Liver (tissue), 8 donors: ENCODE measurements at regions not wholly inside any gene's neighbourhood (a gene's known extent, or its start where the extent isn't known, plus 50 kb on each side); places are given as distances from the start of the nearest gene placed in this dataset.
"Not testable (repeated sequence)": the region's sequence is repeated elsewhere in the genome, so short reads cannot be mapped to it uniquely, and the experiment has no call there.

Experiments
- DNase-seq: peaks from one replicate; pipeline ENCODE4 v3.0.0-alpha.2; 2017; ENCODE audit warnings: low spot score
- H3K27ac ChIP-seq, 2 donors: one replicate each; pipeline ENCODE4 v1.7.0; 2013; ENCODE audit warnings: inconsistent platforms in 2 of 2, low read length in 2 of 2, control low read depth in 1 of 2, low read depth in 1 of 2, mild to moderate bottlenecking in 1 of 2
- H3K27me3 ChIP-seq, 4 donors: one replicate each; pipeline versions ENCODE4 v1.6.1 to v1.7.0; 2013; ENCODE audit warnings: low read length in 3 of 4, inconsistent platforms in 1 of 4, mild to moderate bottlenecking in 1 of 4, moderate library complexity in 1 of 4; ENCODE audit not compliant: control insufficient read depth in 4 of 4, insufficient read depth in 4 of 4
- H3K36me3 ChIP-seq, 4 donors: one replicate each; pipeline versions ENCODE4 v1.6.1 to v1.7.0; 2013; ENCODE audit warnings: low read length in 3 of 4, mild to moderate bottlenecking in 3 of 4, low read depth in 1 of 4, moderate library complexity in 1 of 4; ENCODE audit not compliant: control insufficient read depth in 4 of 4, insufficient read depth in 3 of 4
- H3K4me1 ChIP-seq, 4 donors: one replicate each; pipeline versions ENCODE4 v1.6.1 to v1.7.0; 2013; ENCODE audit warnings: low read length in 3 of 4, mild to moderate bottlenecking in 3 of 4, moderate library complexity in 1 of 4; ENCODE audit not compliant: control insufficient read depth in 4 of 4, insufficient read depth in 4 of 4
- H3K4me3 ChIP-seq, 3 donors: one replicate each; pipeline versions ENCODE4 v1.6.1 to v1.7.0; 2013; ENCODE audit warnings: low read length in 3 of 3, control low read depth in 1 of 3, low read depth in 1 of 3, mild to moderate bottlenecking in 1 of 3
- H3K9ac ChIP-seq, 2 donors: one replicate each; pipeline ENCODE4 v1.7.0; 2013; ENCODE audit warnings: low read length in 2 of 2, mild to moderate bottlenecking in 2 of 2, moderate library complexity in 2 of 2, control low read depth in 1 of 2, low read depth in 1 of 2
- H3K9me3 ChIP-seq, 4 donors: one replicate each; pipeline versions ENCODE4 v1.6.1 to v1.7.0; 2013; ENCODE audit warnings: low read length in 3 of 4; ENCODE audit not compliant: control insufficient read depth in 4 of 4
- ATF3 ChIP-seq: IDR thresholded peaks from 2 replicates; pipeline ENCODE4 v1.6.1; 2016; ENCODE audit warnings: antibody characterized with exemption
- EGR1 ChIP-seq, 2 donors: IDR thresholded peaks; 2 replicates each; pipeline ENCODE4 v1.6.1; 2016 to 2018; ENCODE audit warnings: antibody characterized with exemption in 2 of 2, low read depth in 2 of 2
- FOXA1 ChIP-seq: IDR thresholded peaks from 2 replicates; pipeline ENCODE4 v1.6.1; 2016; ENCODE audit warnings: antibody characterized with exemption
- FOXA2 ChIP-seq: IDR thresholded peaks from 2 replicates; pipeline ENCODE4 v1.6.1; 2016; ENCODE audit warnings: antibody characterized with exemption
- HNF4A ChIP-seq, 2 donors: conservative IDR thresholded peaks; 2 replicates each; pipeline ENCODE4 v1.6.1; 2016; ENCODE audit warnings: antibody characterized with exemption in 2 of 2, mild to moderate bottlenecking in 2 of 2
- HNF4G ChIP-seq: IDR thresholded peaks from 2 replicates; pipeline ENCODE4 v1.6.1; 2016; ENCODE audit warnings: antibody characterized with exemption
- JUND ChIP-seq, 2 donors: IDR thresholded peaks; 2 replicates each; pipeline ENCODE4 v1.6.1; 2016; ENCODE audit warnings: antibody characterized with exemption in 2 of 2
- NR2F2 ChIP-seq: IDR thresholded peaks from 2 replicates; pipeline ENCODE4 v1.6.1; 2016; ENCODE audit warnings: antibody characterized with exemption
- RAD21 ChIP-seq, 2 donors: IDR thresholded peaks; 2 replicates each; pipeline ENCODE4 v1.6.1; 2016; ENCODE audit warnings: antibody characterized with exemption in 2 of 2, mild to moderate bottlenecking in 2 of 2
- SP1 ChIP-seq: IDR thresholded peaks from 2 replicates; pipeline ENCODE4 v1.6.1; 2018; ENCODE audit warnings: antibody characterized with exemption, mild to moderate bottlenecking
- WGBS: extraction: QIAGEN DNeasy Blood & Tissue Kit; methylation state at CpG from one replicate; pipeline ENCODE4 v1.1.7; 2013; 5-methylcytosine and 5-hydroxymethylcytosine counted together
- TF ChIP-seq, protein P1 (sequence below): fragments of 150-350 bp; IDR thresholded peaks from 2 replicates; pipeline ENCODE4 v1.5.1; 2017; ENCODE audit warnings: improper control_type of control experiment, low read depth, low read length; ENCODE audit not compliant: missing input control
- TF ChIP-seq, protein P2 (sequence below): IDR thresholded peaks from 2 replicates; pipeline ENCODE4 v1.6.1; 2016; ENCODE audit warnings: antibody characterized with exemption
- donor health status: healthy.
- donor health status: healthy.
- donor health status: healthy.
- donor health status: healthy.
- donor health status: healthy.

DNA sequence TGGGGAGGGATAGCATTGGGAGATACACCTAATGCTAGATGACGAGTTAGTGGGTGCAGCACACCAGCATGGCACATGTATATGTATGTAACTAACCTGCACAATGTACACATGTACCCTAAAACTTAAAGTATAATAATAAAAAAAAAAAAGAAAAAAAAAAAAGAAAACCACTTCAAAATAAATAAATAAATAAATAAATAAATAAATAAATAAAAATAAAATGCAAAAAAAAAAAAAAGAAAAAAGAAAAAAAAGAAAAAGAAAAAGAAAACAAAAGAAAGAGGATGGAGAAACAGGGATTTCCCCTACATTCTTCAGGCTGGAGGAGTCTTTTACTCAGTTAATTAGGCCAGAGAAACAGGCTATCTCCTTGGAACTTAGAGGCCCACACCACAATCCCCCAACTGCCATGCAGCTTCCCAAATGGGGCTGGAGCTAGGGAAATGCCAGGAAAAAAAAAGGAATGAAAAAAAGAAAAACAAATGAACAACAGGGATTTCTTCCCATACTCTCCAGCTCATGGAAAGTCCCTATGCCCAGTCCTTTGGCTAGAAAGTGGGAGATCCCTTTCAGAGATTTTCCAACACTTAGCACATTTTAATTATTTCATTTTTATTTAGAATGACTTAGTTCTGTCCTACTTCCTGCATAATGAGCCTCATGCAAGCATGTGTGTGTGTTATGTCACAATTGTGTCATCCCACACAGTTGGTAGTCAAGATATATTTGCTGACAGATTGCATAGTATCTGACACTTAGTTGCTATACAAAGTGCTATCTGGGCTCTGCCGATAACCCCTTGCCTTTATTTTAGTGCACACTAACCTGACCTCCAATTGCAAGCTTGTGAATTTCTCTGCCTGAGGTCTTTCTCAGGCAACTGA is 486.4 kb downstream of the PLPP3 start:
- Histone ChIP-seq H3K9me3 (peaks cover 0 to 6% (median 0%) of the 10 kb centered on the region in 4 donors), H3K27me3 (no peaks in the 10 kb centered on the region), H3K27ac (no peak overlapping the region), H3K4me3 (no peak overlapping the region), H3K36me3 (no peaks in the 10 kb centered on the region), H3K4me1 (no peaks in the 10 kb centered on the region), H3K9ac (no peak overlapping the region)
- DNase-seq: no peak
- TF ChIP-seq FOXA1 (no peak), HNF4G (no peak), JUND (IDR thresholded peaks at IDR 0.05) (no peak), NR2F2 (no peak), FOXA2 (no peak)
- TF ChIP-seq, protein P1, sequence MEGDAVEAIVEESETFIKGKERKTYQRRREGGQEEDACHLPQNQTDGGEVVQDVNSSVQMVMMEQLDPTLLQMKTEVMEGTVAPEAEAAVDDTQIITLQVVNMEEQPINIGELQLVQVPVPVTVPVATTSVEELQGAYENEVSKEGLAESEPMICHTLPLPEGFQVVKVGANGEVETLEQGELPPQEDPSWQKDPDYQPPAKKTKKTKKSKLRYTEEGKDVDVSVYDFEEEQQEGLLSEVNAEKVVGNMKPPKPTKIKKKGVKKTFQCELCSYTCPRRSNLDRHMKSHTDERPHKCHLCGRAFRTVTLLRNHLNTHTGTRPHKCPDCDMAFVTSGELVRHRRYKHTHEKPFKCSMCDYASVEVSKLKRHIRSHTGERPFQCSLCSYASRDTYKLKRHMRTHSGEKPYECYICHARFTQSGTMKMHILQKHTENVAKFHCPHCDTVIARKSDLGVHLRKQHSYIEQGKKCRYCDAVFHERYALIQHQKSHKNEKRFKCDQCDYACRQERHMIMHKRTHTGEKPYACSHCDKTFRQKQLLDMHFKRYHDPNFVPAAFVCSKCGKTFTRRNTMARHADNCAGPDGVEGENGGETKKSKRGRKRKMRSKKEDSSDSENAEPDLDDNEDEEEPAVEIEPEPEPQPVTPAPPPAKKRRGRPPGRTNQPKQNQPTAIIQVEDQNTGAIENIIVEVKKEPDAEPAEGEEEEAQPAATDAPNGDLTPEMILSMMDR: no peak
- WGBS: 58% methylated on average over 2 of the region's 2 CpGs

DNA sequence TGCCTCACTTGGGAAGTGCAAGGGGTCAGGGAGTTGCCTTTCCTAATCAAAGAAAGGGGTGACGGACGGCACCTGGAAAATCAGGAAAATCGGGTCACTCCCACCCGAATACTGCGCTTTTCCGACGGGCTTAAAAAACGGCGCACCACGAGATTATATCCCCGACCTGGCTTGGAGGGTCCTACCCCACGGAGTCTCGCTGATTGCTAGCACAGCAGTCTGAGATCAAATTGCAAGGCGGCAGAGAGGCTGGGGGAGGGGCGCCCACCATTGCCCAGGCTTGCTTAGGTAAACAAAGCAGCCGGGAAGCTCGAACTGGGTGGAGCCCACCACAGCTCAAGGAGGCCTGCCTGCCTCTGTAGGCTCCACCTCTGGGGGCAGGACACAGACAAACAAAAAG is 489.5 kb downstream of the PLPP3 start:
- not testable (repeated sequence) for DNase-seq, H3K27ac ChIP-seq, H3K4me1 ChIP-seq, H3K36me3 ChIP-seq, H3K9me3 ChIP-seq, H3K4me3 ChIP-seq, H3K9ac ChIP-seq, H3K27me3 ChIP-seq
- 83% methylated on average over 17 of the region's 17 CpGs for WGBS

- Histone ChIP-seq H3K27me3 (no peaks in the 10 kb centered on the region), H3K9ac (no peak overlapping the region), H3K4me3 (no peak overlapping the region), H3K9me3 (peaks cover 0 to 7% (median 0%) of the 10 kb centered on the region in 4 donors), H3K4me1 (no peaks in the 10 kb centered on the region), H3K27ac (no peak overlapping the region), H3K36me3 (no peaks in the 10 kb centered on the region)
- no peak for DNase-seq
- TF ChIP-seq JUND (IDR thresholded peaks at IDR 0.05) (no peak), SP1 (no peak), FOXA2 (no peak), EGR1 (IDR thresholded peaks at IDR 0.05; ENCODE audit: low read depth in 2 of 2) (no peak), HNF4G (no peak), NR2F2 (no peak), HNF4A (conservative IDR thresholded peaks at IDR 0.05) (no peak)
- TF ChIP-seq, protein P2, sequence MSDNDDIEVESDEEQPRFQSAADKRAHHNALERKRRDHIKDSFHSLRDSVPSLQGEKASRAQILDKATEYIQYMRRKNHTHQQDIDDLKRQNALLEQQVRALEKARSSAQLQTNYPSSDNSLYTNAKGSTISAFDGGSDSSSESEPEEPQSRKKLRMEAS: no peak
- WGBS: 84% methylated on average over 1 of the region's 1 CpG
Observed at GRCh38 chr1:56084246-56084645, 495.1 kb downstream of the PLPP3 start.

- no peak for DNase-seq
- WGBS: 64% methylated on average over 2 of the region's 2 CpGs
- H3K4me1 ChIP-seq: no peaks in the 10 kb centered on the region
- no peaks in the 10 kb centered on the region for H3K36me3 ChIP-seq
- H3K4me3 ChIP-seq: no peak overlapping the region
- H3K9ac ChIP-seq: no peak overlapping the region
- TF ChIP-seq ATF3 (no peak), RAD21 (IDR thresholded peaks at IDR 0.05) (no peak), NR2F2 (no peak)
- H3K27me3 ChIP-seq: no peaks in the 10 kb centered on the region
- H3K9me3 ChIP-seq: no peaks in the 10 kb centered on the region
- H3K27ac ChIP-seq: no peak overlapping the region
Observed at GRCh38 chr1:56081736-56082135, 497.6 kb downstream of the PLPP3 start.
